ENCODE measurements at regions not wholly inside any gene's neighbourhood (a gene's known extent, or its start where the extent isn't known, plus 50 kb on each side); places are given as distances from the start of the nearest gene placed in this dataset.

GRCh38 chr6:137701942-137702341 lies 165.1 kb upstream of the TNFAIP3 start:
- Mint-ChIP-seq H3K36me3 (ENCODE audit: unreplicated experiment) (no peaks in the 10 kb centered on the region), H3K4me3 (ENCODE audit: unreplicated experiment) (no peak overlapping the region), H3K27ac (ENCODE audit: unreplicated experiment) (no peak overlapping the region), H3K4me1 (ENCODE audit: unreplicated experiment) (peaks cover 24% of the 10 kb centered on the region), H3K9me3 (ENCODE audit: unreplicated experiment) (no peaks in the 10 kb centered on the region), H3K27me3 (ENCODE audit: unreplicated experiment) (no peaks in the 10 kb centered on the region)
- TF ChIP-seq CTCF (IDR thresholded peaks at IDR 0.05), result no peak
- no peak for DNase-seq (ENCODE audit: extremely low spot score, unreplicated experiment)

- Mint-ChIP-seq H3K9me3 (ENCODE audit: unreplicated experiment) (no peaks in the 10 kb centered on the region), H3K36me3 (ENCODE audit: unreplicated experiment) (no peaks in the 10 kb centered on the region), H3K27me3 (ENCODE audit: unreplicated experiment) (no peaks in the 10 kb centered on the region), H3K4me3 (ENCODE audit: unreplicated experiment) (no peak overlapping the region), H3K27ac (ENCODE audit: unreplicated experiment) (no peak overlapping the region), H3K4me1 (ENCODE audit: unreplicated experiment) (peaks cover 15% of the 10 kb centered on the region)
- no peak for TF ChIP-seq CTCF (IDR thresholded peaks at IDR 0.05)
- DNase-seq (ENCODE audit: extremely low spot score, unreplicated experiment), result no peak
These were observed 164.2 kb upstream of the TNFAIP3 start for GRCh38 chr6:137702791-137703424.

GRCh38 chr6:137704802-137705159 lies 162.3 kb upstream of the TNFAIP3 start:
- Mint-ChIP-seq H3K9me3 (ENCODE audit: unreplicated experiment) (no peaks in the 10 kb centered on the region), H3K4me3 (ENCODE audit: unreplicated experiment) (no peak overlapping the region), H3K27me3 (ENCODE audit: unreplicated experiment) (no peaks in the 10 kb centered on the region), H3K4me1 (ENCODE audit: unreplicated experiment) (peaks cover 9% of the 10 kb centered on the region), H3K27ac (ENCODE audit: unreplicated experiment) (no peak overlapping the region), H3K36me3 (ENCODE audit: unreplicated experiment) (no peaks in the 10 kb centered on the region)
- no peak for DNase-seq (ENCODE audit: extremely low spot score, unreplicated experiment)
- no peak for TF ChIP-seq CTCF (IDR thresholded peaks at IDR 0.05)

GRCh38 chr6:137705160-137706082 lies 161.6 kb upstream of the TNFAIP3 start:
- DNase-seq (ENCODE audit: extremely low spot score, unreplicated experiment), result no peak
- no peak overlapping the region for H3K27ac Mint-ChIP-seq (ENCODE audit: unreplicated experiment)

More at GRCh38 chr6:137705160-137706082, 161.6 kb upstream of the TNFAIP3 start:
- no peaks in the 10 kb centered on the region for H3K9me3 Mint-ChIP-seq (ENCODE audit: unreplicated experiment)
- H3K4me1 Mint-ChIP-seq (ENCODE audit: unreplicated experiment), result peaks cover 9% of the 10 kb centered on the region
- H3K4me3 Mint-ChIP-seq (ENCODE audit: unreplicated experiment), result no peak overlapping the region
- H3K27me3 Mint-ChIP-seq (ENCODE audit: unreplicated experiment), result no peaks in the 10 kb centered on the region
- TF ChIP-seq CTCF (IDR thresholded peaks at IDR 0.05), result peak; percentile 86
- no peaks in the 10 kb centered on the region for H3K36me3 Mint-ChIP-seq (ENCODE audit: unreplicated experiment)

Measured in osteocyte (in vitro differentiated cells).